ENCODE measurements at regions not wholly inside any gene's neighbourhood (a gene's known extent, or its start where the extent isn't known, plus 50 kb on each side); places are given as distances from the start of the nearest gene placed in this dataset.

GRCh38 chr18:65255417-65255816, 495.4 kb upstream of the CDH7 start:
- Histone ChIP-seq H3K27ac (no peak overlapping the region), H3K9me3 (no peaks in the 10 kb centered on the region), H3K4me3 (no peak overlapping the region), H3K4me1 (replicated peaks) (no peaks in the 10 kb centered on the region), H3K36me3 (no peaks in the 10 kb centered on the region), H3K27me3 (replicated peaks; ENCODE audit: insufficient read depth) (no peaks in the 10 kb centered on the region)
- no peak for TF ChIP-seq POLR2AphosphoS5 (IDR thresholded peaks at IDR 0.05)
- no peak for TF ChIP-seq POLR2A (IDR thresholded peaks at IDR 0.05)
- no peak for TF ChIP-seq CTCF (IDR thresholded peaks at IDR 0.05)
- WGBS, result 94% methylated on average over 2 of the region's 2 CpGs
- no peak for DNase-seq (ENCODE audit: low spot score)
- intact Hi-C loops (cut with DNase I), result no loop called here

GRCh38 chr18:65239787-65240186, 511.0 kb upstream of the CDH7 start:
- TF ChIP-seq POLR2AphosphoS5 (IDR thresholded peaks at IDR 0.05) (no peak), CTCF (IDR thresholded peaks at IDR 0.05) (no peak), POLR2A (IDR thresholded peaks at IDR 0.05) (no peak)

GRCh38 chr18:65235966-65236624, 514.7 kb upstream of the CDH7 start:
- no peak for TF ChIP-seq CTCF (IDR thresholded peaks at IDR 0.05)
- no peak for TF ChIP-seq POLR2AphosphoS5 (IDR thresholded peaks at IDR 0.05)
- no peak for TF ChIP-seq POLR2A (IDR thresholded peaks at IDR 0.05)
- Histone ChIP-seq H3K4me1 (replicated peaks) (no peaks in the 10 kb centered on the region), H3K9me3 (no peaks in the 10 kb centered on the region), H3K36me3 (no peaks in the 10 kb centered on the region), H3K27ac (no peak overlapping the region), H3K27me3 (replicated peaks; ENCODE audit: insufficient read depth) (no peaks in the 10 kb centered on the region), H3K4me3 (no peak overlapping the region)
- WGBS, result 15% methylated on average over 7 of the region's 7 CpGs
- intact Hi-C loops (cut with DNase I), result no loop called here
- DNase-seq (ENCODE audit: low spot score), result no peak

More at GRCh38 chr18:65239787-65240186, 511.0 kb upstream of the CDH7 start:
- no peaks in the 10 kb centered on the region for H3K9me3 ChIP-seq
- intact Hi-C loops (cut with DNase I), result no loop called here
- WGBS, result 93% methylated on average over 1 of the region's 1 CpG
- no peaks in the 10 kb centered on the region for H3K36me3 ChIP-seq
- no peak overlapping the region for H3K4me3 ChIP-seq
- DNase-seq (ENCODE audit: low spot score), result no peak
- H3K4me1 ChIP-seq (replicated peaks), result no peaks in the 10 kb centered on the region
- no peaks in the 10 kb centered on the region for H3K27me3 ChIP-seq (replicated peaks; ENCODE audit: insufficient read depth)
- no peak overlapping the region for H3K27ac ChIP-seq

GRCh38 chr18:65230311-65230710, 520.5 kb upstream of the CDH7 start:
- intact Hi-C loops (cut with DNase I), result no loop called here
- 76% methylated on average over 4 of the region's 4 CpGs for WGBS
- H3K27me3 ChIP-seq (replicated peaks; ENCODE audit: insufficient read depth), result no peaks in the 10 kb centered on the region
- no peaks in the 10 kb centered on the region for H3K36me3 ChIP-seq
- no peak overlapping the region for H3K27ac ChIP-seq
- H3K4me1 ChIP-seq (replicated peaks), result no peaks in the 10 kb centered on the region
- no peaks in the 10 kb centered on the region for H3K9me3 ChIP-seq
- no peak for TF ChIP-seq POLR2A (IDR thresholded peaks at IDR 0.05)
- TF ChIP-seq CTCF (IDR thresholded peaks at IDR 0.05), result no peak
- no peak for TF ChIP-seq POLR2AphosphoS5 (IDR thresholded peaks at IDR 0.05)
- no peak for DNase-seq (ENCODE audit: low spot score)
- H3K4me3 ChIP-seq, result no peak overlapping the region

GRCh38 chr18:65227970-65228369, 522.8 kb upstream of the CDH7 start:
- TF ChIP-seq CTCF (IDR thresholded peaks at IDR 0.05) (no peak), POLR2AphosphoS5 (IDR thresholded peaks at IDR 0.05) (no peak)
- WGBS, result 85% methylated on average over 3 of the region's 3 CpGs
- Histone ChIP-seq H3K9me3 (no peaks in the 10 kb centered on the region), H3K4me1 (replicated peaks) (no peaks in the 10 kb centered on the region), H3K27ac (no peak overlapping the region), H3K36me3 (no peaks in the 10 kb centered on the region), H3K27me3 (replicated peaks; ENCODE audit: insufficient read depth) (no peaks in the 10 kb centered on the region), H3K4me3 (no peak overlapping the region)
- DNase-seq (ENCODE audit: low spot score), result no peak
- intact Hi-C loops (cut with DNase I), result no loop called here
